ENCODE measurements at regions not wholly inside any gene's neighbourhood (a gene's known extent, or its start where the extent isn't known, plus 50 kb on each side); places are given as distances from the start of the nearest gene placed in this dataset.

DNA sequence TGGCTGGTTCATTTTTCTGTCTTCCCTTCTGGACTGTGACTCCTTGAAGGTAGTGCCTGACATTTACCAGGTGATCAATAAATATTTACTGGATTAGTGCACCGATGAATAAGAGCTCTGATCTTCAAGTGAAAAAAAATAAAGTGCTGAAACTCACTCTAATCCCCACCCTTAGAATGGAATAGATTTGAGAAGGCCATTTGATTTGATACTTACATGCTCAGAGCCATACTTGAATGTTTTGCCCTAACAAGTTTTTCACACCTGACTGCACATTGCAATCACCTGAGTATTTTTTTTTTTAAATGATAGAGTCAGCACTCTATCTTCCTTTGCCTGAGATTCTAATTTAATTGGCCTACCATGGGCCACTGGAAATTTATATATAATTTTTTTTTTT, 105.7 kb downstream of the LRRC70 start:
- TF ChIP-seq CTCF (IDR thresholded peaks at IDR 0.05) (no peak), POLR2A (IDR thresholded peaks at IDR 0.05) (no peak)

Measured in lower leg skin (tissue), 3 donors.